Erythroblast (primary cell): ENCODE measurements at regions not wholly inside any gene's neighbourhood (a gene's known extent, or its start where the extent isn't known, plus 50 kb on each side); places are given as distances from the start of the nearest gene placed in this dataset.

ENCODE experiments used
- DNase-seq, 2 experiments: peaks; one replicate each; lab custom pipeline; 2025; lab: John Stamatoyannopoulos, UW
- GATA1 ChIP-seq: IDR thresholded peaks from 2 replicates; pipeline ENCODE4 v1.6.1; 2011; ENCODE audit warnings: low read depth, mild to moderate bottlenecking, control low read depth, low read length, moderate library complexity
- POLR2A ChIP-seq: IDR thresholded peaks from 2 replicates; pipeline ENCODE4 v1.6.1; 2011; ENCODE audit warnings: mild to moderate bottlenecking, low read length

DNA sequence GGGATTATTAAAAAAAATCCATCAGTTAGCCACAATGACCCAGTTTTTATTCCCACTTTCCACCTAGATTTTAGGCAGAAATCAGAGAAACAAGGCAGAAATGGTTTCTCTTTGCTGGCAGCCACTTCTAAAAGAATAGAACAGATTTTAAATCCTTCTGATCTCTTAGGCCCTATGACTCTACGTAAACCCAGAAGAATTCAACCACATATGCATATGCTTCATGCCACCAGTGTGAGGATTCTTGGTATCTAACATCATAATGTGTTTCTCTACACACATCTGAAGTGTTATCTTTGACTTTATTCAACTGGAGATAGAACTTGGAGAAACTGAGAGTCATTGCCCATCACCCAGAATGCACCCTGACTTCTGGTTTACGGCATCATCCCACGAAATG, 128.7 kb upstream of the TANK start:
- TF ChIP-seq POLR2A, result no peak
- no peak for TF ChIP-seq GATA1
- DNase-seq, result no peak

- DNase-seq, result no peak
Observed at GRCh38 chr2:161032635-161033034, 127.6 kb upstream of the TANK start.

GRCh38 chr2:161033059-161033660, 127.1 kb upstream of the TANK start:
- no peak for DNase-seq
- no peak for TF ChIP-seq GATA1
- no peak for TF ChIP-seq POLR2A

More at GRCh38 chr2:161032635-161033034, 127.6 kb upstream of the TANK start:
- TF ChIP-seq POLR2A (no peak), GATA1 (no peak)

GRCh38 chr2:161036926-161037325, 123.3 kb upstream of the TANK start:
- TF ChIP-seq POLR2A, result no peak
- no peak for TF ChIP-seq GATA1
- no peak for DNase-seq

GRCh38 chr2:161039071-161039470, 121.2 kb upstream of the TANK start:
- no peak for DNase-seq
- TF ChIP-seq POLR2A, result no peak
- no peak for TF ChIP-seq GATA1

DNA sequence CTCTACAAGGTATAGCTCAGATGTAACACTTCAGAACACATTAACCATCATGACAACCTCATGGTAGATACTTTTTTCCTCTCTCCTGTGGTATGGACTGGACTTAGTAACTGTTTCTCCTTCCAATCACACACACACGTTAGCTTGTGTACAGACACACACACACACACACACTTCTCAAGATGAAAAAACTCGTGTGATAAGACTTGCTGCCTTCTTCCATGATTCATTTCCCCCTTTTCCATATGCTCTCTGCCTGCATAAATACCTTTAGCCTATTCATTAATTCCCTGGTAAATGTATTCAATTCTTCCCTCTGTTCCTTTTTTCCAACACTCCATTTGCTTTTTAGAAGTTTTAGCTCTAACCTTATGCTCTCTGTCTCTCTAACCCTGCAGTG, 118.9 kb upstream of the TANK start:
- no peak for DNase-seq
- TF ChIP-seq POLR2A, result no peak
- TF ChIP-seq GATA1, result no peak

DNA sequence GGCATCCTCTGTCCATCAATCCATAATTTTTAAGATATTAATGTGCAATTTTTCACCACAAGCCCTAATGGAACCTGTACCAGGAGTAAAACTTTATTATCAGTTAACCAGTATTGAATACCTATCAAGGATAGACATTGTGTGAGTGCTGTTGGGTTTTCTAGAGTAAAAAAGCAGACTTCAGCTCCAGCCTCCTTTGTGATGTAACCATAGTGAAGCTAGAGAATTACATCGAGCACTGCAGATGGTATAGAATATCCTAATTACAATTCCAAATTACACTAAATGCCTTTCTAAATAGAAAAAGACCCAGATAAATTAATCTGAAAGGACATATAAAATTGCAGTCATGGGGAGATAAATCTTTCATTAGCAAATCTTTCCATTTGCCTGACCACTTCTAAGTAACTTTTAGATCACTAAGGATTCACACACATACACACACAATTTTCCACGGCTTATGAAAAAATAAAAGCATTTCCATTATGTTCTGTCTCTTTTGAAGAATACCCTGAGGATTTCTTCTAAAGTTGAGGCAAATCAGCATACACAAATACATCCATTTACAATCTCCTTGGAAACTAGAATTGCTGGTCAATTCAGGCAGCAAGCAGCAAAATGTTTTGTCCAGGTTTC, 117.1 kb upstream of the TANK start:
- DNase-seq, result no peak
- TF ChIP-seq GATA1, result no peak

DNA sequence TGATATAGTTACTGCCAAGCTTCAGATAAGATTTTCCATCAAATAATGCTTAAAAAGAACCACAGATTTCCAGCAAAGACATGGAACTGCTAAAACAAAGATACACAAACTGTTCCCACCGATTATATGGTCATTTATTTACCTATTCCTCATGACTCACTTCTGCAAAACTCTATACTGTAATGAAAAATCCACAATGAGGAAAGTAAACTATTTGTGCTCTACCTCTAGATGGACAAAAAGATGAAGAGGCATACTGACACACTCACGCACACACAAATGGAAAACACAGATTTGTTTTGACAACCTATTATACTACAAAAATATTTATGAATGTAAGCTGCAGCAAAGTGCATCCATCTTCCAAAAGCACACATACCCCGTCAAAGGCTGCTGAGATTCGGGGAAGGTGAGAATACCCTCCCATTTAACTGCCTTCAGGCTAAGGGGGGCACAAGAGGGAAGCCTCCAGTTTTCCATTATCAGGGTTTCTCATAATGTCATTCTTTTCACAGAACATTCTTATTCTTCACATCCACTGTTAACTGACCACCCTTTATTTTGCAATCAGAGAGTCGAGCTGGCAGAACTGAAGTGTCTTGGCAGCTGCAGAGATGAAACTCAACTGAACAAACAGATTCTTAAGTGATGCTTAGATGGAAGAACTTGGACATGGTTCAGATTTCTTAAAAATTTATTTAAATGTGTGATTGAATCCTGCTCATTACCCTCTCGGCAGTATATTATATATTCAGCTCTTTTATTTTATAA, 115.9 kb upstream of the TANK start:
- TF ChIP-seq POLR2A, result no peak
- TF ChIP-seq GATA1, result no peak
- DNase-seq, result no peak

- no peak for DNase-seq
- TF ChIP-seq GATA1 (no peak), POLR2A (no peak)
Observed at GRCh38 chr2:161044921-161045320, 115.3 kb upstream of the TANK start.

- DNase-seq, result no peak
- no peak for TF ChIP-seq POLR2A
- no peak for TF ChIP-seq GATA1
Observed at GRCh38 chr2:161045726-161046125, 114.5 kb upstream of the TANK start.

- no peak for TF ChIP-seq POLR2A
- TF ChIP-seq GATA1, result no peak
- DNase-seq, result no peak
Observed at GRCh38 chr2:161046876-161047275, 113.4 kb upstream of the TANK start.

GRCh38 chr2:161048317-161048716, 111.9 kb upstream of the TANK start:
- TF ChIP-seq POLR2A, result no peak
- TF ChIP-seq GATA1, result no peak
- DNase-seq, result no peak

GRCh38 chr2:161049559-161049958, 110.7 kb upstream of the TANK start:
- no peak for TF ChIP-seq POLR2A
- no peak for TF ChIP-seq GATA1
- no peak for DNase-seq

DNA sequence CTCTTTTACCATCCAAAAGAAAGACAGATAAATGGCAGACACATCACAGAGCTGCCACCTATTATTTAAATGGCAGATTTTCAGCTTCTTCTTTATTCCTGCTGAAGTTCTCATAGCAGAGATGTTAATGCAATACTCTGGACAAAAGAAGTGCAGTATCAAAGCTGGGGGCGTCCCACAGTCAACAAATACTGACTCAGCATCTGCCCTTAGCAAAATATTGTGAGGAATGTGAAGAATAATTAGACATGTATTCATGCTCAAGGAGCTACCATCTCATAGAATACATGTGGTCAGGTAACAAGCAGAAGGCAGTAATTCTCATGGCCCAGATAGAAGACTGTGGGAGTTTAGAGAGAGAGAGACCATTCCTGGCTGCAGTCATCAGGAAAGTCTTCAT, 108.0 kb upstream of the TANK start:
- DNase-seq, result no peak
- no peak for TF ChIP-seq POLR2A
- TF ChIP-seq GATA1, result no peak

GRCh38 chr2:161055289-161055688, 104.9 kb upstream of the TANK start:
- no peak for DNase-seq
- TF ChIP-seq GATA1 (no peak), POLR2A (no peak)
